SK-N-SH treated with all-trans-retinoic acid at 6 μM for 48 hours (cell line): ENCODE measurements at regions not wholly inside any gene's neighbourhood (a gene's known extent, or its start where the extent isn't known, plus 50 kb on each side); places are given as distances from the start of the nearest gene placed in this dataset.

ENCODE experiments used
- ARNTL ChIP-seq: fragments of 450-650 bp; formaldehyde crosslinking; IDR thresholded peaks from 2 replicates; pipeline ENCODE4 v1.5.0; 2020; ENCODE audit warnings: low read depth, mild to moderate bottlenecking, moderate library complexity, borderline replicate concordance
- CREB5 ChIP-seq: fragments of 250-450 bp; sonication (Bioruptor Pico); IDR thresholded peaks from 2 replicates; pipeline ENCODE4 v1.5.1; 2020; ENCODE audit warnings: low read depth, mild to moderate bottlenecking, moderate library complexity
- ESRRG ChIP-seq: fragments of 250-450 bp; sonication (Bioruptor Pico); IDR thresholded peaks from 2 replicates; pipeline ENCODE4 v1.6.1; 2021; ENCODE audit warnings: mild to moderate bottlenecking
- RARB ChIP-seq: fragments of 250-450 bp; sonication (Bioruptor Pico); IDR thresholded peaks from 2 replicates; pipeline ENCODE4 v1.8.0; 2021; ENCODE audit warnings: mild to moderate bottlenecking, moderate library complexity
- ZFP3 ChIP-seq: fragments of 250-450 bp; sonication (Bioruptor Pico); IDR thresholded peaks from 2 replicates; pipeline ENCODE4 v1.5.0; 2020; ENCODE audit warnings: mild to moderate bottlenecking, moderate library complexity
- ZFP30 ChIP-seq: fragments of 450-650 bp; formaldehyde crosslinking; IDR thresholded peaks from 2 replicates; pipeline ENCODE4 v1.5.0; 2022; ENCODE audit warnings: mild to moderate bottlenecking, moderate library complexity
- ZNF565 ChIP-seq: fragments of 450-650 bp; formaldehyde crosslinking; conservative IDR thresholded peaks from 2 replicates; pipeline ENCODE4 v1.5.0; 2020; ENCODE audit warnings: low read depth, mild to moderate bottlenecking, moderate library complexity
- TF ChIP-seq, protein P1 (sequence below): fragments of 250-450 bp; sonication (Bioruptor Pico); IDR thresholded peaks from 2 replicates; pipeline ENCODE4 v1.5.0; 2020; ENCODE audit warnings: mild to moderate bottlenecking, moderate library complexity

GRCh38 chr18:70380915-70381896 lies 92.4 kb downstream of the SOCS6 start:
- no peak for TF ChIP-seq ZFP3 (CRISPR knock-in tag)
- no peak for TF ChIP-seq RARB (CRISPR knock-in tag)
- no peak for TF ChIP-seq CREB5 (CRISPR knock-in tag)
- TF ChIP-seq, protein P1, sequence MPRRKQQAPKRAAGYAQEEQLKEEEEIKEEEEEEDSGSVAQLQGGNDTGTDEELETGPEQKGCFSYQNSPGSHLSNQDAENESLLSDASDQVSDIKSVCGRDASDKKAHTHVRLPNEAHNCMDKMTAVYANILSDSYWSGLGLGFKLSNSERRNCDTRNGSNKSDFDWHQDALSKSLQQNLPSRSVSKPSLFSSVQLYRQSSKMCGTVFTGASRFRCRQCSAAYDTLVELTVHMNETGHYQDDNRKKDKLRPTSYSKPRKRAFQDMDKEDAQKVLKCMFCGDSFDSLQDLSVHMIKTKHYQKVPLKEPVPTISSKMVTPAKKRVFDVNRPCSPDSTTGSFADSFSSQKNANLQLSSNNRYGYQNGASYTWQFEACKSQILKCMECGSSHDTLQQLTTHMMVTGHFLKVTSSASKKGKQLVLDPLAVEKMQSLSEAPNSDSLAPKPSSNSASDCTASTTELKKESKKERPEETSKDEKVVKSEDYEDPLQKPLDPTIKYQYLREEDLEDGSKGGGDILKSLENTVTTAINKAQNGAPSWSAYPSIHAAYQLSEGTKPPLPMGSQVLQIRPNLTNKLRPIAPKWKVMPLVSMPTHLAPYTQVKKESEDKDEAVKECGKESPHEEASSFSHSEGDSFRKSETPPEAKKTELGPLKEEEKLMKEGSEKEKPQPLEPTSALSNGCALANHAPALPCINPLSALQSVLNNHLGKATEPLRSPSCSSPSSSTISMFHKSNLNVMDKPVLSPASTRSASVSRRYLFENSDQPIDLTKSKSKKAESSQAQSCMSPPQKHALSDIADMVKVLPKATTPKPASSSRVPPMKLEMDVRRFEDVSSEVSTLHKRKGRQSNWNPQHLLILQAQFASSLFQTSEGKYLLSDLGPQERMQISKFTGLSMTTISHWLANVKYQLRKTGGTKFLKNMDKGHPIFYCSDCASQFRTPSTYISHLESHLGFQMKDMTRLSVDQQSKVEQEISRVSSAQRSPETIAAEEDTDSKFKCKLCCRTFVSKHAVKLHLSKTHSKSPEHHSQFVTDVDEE (CRISPR knock-in tag), result no peak
- no peak for TF ChIP-seq ZNF565 (CRISPR knock-in tag)
- no peak for TF ChIP-seq ZFP30 (CRISPR knock-in tag)
- no peak for TF ChIP-seq ESRRG (CRISPR knock-in tag)
- TF ChIP-seq ARNTL, result no peak
